A673 (cell line): ENCODE measurements at regions not wholly inside any gene's neighbourhood (a gene's known extent, or its start where the extent isn't known, plus 50 kb on each side); places are given as distances from the start of the nearest gene placed in this dataset.

Source experiments
- BruUV-seq: library from RNA; stranded (reverse); fragments of 400-500 nt; replicated peaks from 2 replicates; lab custom pipeline; 2021; lab: Mats Ljungman, UMichigan
- CTCF ChIA-PET: fragments of 300-600 bp; sonication (Branson Sonifier 250); formaldehyde crosslinking; loops from one replicate; lab custom pipeline; 2022; ENCODE audit warnings: antibody characterized with exemption; lab: Charles Lee
- POLR2A ChIA-PET: fragments of 300-600 bp; sonication (Branson Sonifier 250); formaldehyde crosslinking; loops from one replicate; lab custom pipeline; 2022; ENCODE audit warnings: antibody characterized with exemption; ENCODE audit not compliant: low non-redundant PET; lab: Charles Lee
- DNase-seq: peaks from one replicate; pipeline ENCODE4 v3.0.0-alpha.2; 2015; ENCODE audit warnings: low spot score
- H3K27ac ChIP-seq: fragments of 200-600 bp; sonication (generic); 2 replicates; pipeline ENCODE4 v1.5.1; 2016; ENCODE audit warnings: mixed run types, low read depth, mild to moderate bottlenecking, mixed read lengths, antibody characterized with exemption, low read length; ENCODE audit not compliant: poor library complexity, severe bottlenecking
- H3K27me3 ChIP-seq: fragments of 200-600 bp; sonication (generic); replicated peaks from 2 replicates; pipeline ENCODE4 v1.6.1; 2017; ENCODE audit warnings: mixed run types, low read depth, mild to moderate bottlenecking, mixed read lengths, antibody characterized with exemption, low read length; ENCODE audit not compliant: insufficient read depth, poor library complexity
- H3K36me3 ChIP-seq: fragments of 200-600 bp; sonication (generic); 2 replicates; pipeline ENCODE4 v1.6.1; 2016; ENCODE audit warnings: mixed run types, mild to moderate bottlenecking, mixed read lengths, antibody characterized with exemption, low read length; ENCODE audit not compliant: insufficient read depth, poor library complexity, severe bottlenecking
- H3K4me1 ChIP-seq: fragments of 200-600 bp; sonication (generic); 2 replicates; pipeline ENCODE4 v1.6.1; 2017; ENCODE audit warnings: mixed run types, mild to moderate bottlenecking, mixed read lengths, antibody characterized with exemption, low read length; ENCODE audit not compliant: insufficient read depth, poor library complexity, severe bottlenecking
- H3K4me3 ChIP-seq: fragments of 200-600 bp; sonication (generic); 2 replicates; pipeline ENCODE4 v1.5.1; 2016; ENCODE audit warnings: low read depth, mixed run types, mild to moderate bottlenecking, mixed read lengths, low read length; ENCODE audit not compliant: poor library complexity, severe bottlenecking
- H3K9me3 ChIP-seq: fragments of 200-600 bp; sonication (generic); 2 replicates; pipeline ENCODE4 v1.6.1; 2016; ENCODE audit warnings: mixed run types, low read depth, mild to moderate bottlenecking, mixed read lengths, antibody characterized with exemption, low read length; ENCODE audit not compliant: poor library complexity, severe bottlenecking
- CTCF ChIP-seq: fragments of 300-800, 200-600 bp; sonication (generic); conservative IDR thresholded peaks from 2 replicates; pipeline ENCODE4 v1.5.1; 2017; ENCODE audit warnings: low read depth, mild to moderate bottlenecking, antibody characterized with exemption, low read length, moderate library complexity, mixed read lengths
- EZH2 ChIP-seq: fragments of 200-600 bp; sonication (generic); IDR thresholded peaks from 2 replicates; pipeline ENCODE4 v1.6.1; 2017; ENCODE audit warnings: borderline replicate concordance, low read depth, mild to moderate bottlenecking, mixed read lengths, antibody characterized with exemption, low read length; ENCODE audit not compliant: poor library complexity, severe bottlenecking
- intact Hi-C: fragments of 100-400 bp; cut with micrococcal nuclease; formaldehyde crosslinking; loops from one replicate; pipeline ENCODE4 v1.10.0; 2022; ENCODE audit not compliant: unreplicated experiment

GRCh38 chr6:134510920-134511319 lies 193.0 kb upstream of the SGK1 start:
- no peaks in the 10 kb centered on the region for H3K9me3 ChIP-seq
- no peaks in the 10 kb centered on the region for H3K27me3 ChIP-seq
- H3K4me3 ChIP-seq = no peak overlapping the region
- ChIA-PET POLR2A (no interaction called here), CTCF (no interaction called here)
- peaks cover 40% of the 10 kb centered on the region for H3K4me1 ChIP-seq
- H3K27ac ChIP-seq = peak overlapping the region; percentile 24
- TF ChIP-seq EZH2 = no peak
- TF ChIP-seq CTCF = no peak
- intact Hi-C loops = no loop called here
- no TSS peak for BruUV-seq
- no peaks in the 10 kb centered on the region for H3K36me3 ChIP-seq
- DNase-seq = peak; percentile 74

GRCh38 chr6:134510142-134510541 lies 192.2 kb upstream of the SGK1 start:
- H3K4me1 ChIP-seq = peaks cover 39% of the 10 kb centered on the region
- CTCF ChIA-PET = no interaction called here
- intact Hi-C loops = no loop called here
- H3K36me3 ChIP-seq = no peaks in the 10 kb centered on the region
- no TSS peak for BruUV-seq
- POLR2A ChIA-PET = no interaction called here
- no peaks in the 10 kb centered on the region for H3K9me3 ChIP-seq
- TF ChIP-seq CTCF = no peak
- no peak for TF ChIP-seq EZH2
- no peak overlapping the region for H3K4me3 ChIP-seq
- DNase-seq = no peak
- H3K27ac ChIP-seq = peak overlapping the region; percentile 24
- no peaks in the 10 kb centered on the region for H3K27me3 ChIP-seq

GRCh38 chr6:134508862-134509498 lies 191.1 kb upstream of the SGK1 start:
- H3K27me3 ChIP-seq = no peaks in the 10 kb centered on the region
- ChIA-PET CTCF (no interaction called here), POLR2A (no interaction called here)
- no peaks in the 10 kb centered on the region for H3K9me3 ChIP-seq
- peaks cover 43% of the 10 kb centered on the region for H3K4me1 ChIP-seq
- intact Hi-C loops = no loop called here
- no peak overlapping the region for H3K27ac ChIP-seq
- DNase-seq = no peak
- no TSS peak for BruUV-seq
- H3K4me3 ChIP-seq = no peak overlapping the region
- H3K36me3 ChIP-seq = no peaks in the 10 kb centered on the region
- TF ChIP-seq CTCF (no peak), EZH2 (no peak)
